ENCODE measurements at regions not wholly inside any gene's neighbourhood (a gene's known extent, or its start where the extent isn't known, plus 50 kb on each side); places are given as distances from the start of the nearest gene placed in this dataset.

DNA sequence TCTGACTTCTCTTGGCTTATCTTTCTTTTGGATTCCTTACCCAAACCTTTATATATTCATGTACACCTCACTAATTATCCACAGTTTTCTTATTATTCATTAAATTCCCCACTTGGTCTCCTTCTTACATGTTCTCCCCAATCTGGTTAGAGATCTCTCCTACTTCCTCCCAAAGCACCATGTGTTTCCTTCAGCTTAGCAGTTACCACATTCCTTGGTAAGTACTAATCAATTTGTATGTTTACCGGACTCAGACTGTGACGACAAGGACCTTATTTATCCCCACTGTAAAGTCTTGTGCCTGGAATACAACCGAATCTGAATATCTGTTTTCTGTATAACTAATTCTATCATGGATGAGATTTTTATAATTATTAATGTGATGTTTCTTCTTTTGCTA, 389.5 kb downstream of the KCNJ2 start:
- no peaks in the 10 kb centered on the region for H3K9me3 ChIP-seq
- no peaks in the 10 kb centered on the region for H3K4me1 ChIP-seq
- no peak for TF ChIP-seq POLR2A (IDR thresholded peaks at IDR 0.05)
- TF ChIP-seq, protein P1, sequence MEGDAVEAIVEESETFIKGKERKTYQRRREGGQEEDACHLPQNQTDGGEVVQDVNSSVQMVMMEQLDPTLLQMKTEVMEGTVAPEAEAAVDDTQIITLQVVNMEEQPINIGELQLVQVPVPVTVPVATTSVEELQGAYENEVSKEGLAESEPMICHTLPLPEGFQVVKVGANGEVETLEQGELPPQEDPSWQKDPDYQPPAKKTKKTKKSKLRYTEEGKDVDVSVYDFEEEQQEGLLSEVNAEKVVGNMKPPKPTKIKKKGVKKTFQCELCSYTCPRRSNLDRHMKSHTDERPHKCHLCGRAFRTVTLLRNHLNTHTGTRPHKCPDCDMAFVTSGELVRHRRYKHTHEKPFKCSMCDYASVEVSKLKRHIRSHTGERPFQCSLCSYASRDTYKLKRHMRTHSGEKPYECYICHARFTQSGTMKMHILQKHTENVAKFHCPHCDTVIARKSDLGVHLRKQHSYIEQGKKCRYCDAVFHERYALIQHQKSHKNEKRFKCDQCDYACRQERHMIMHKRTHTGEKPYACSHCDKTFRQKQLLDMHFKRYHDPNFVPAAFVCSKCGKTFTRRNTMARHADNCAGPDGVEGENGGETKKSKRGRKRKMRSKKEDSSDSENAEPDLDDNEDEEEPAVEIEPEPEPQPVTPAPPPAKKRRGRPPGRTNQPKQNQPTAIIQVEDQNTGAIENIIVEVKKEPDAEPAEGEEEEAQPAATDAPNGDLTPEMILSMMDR (IDR thresholded peaks at IDR 0.05): no peak
- H3K27ac ChIP-seq: no peak overlapping the region
- DNase-seq: no peak
- no peaks in the 10 kb centered on the region for H3K36me3 ChIP-seq
- H3K4me3 ChIP-seq: no peak overlapping the region
- H3K27me3 ChIP-seq: no peaks in the 10 kb centered on the region

DNA sequence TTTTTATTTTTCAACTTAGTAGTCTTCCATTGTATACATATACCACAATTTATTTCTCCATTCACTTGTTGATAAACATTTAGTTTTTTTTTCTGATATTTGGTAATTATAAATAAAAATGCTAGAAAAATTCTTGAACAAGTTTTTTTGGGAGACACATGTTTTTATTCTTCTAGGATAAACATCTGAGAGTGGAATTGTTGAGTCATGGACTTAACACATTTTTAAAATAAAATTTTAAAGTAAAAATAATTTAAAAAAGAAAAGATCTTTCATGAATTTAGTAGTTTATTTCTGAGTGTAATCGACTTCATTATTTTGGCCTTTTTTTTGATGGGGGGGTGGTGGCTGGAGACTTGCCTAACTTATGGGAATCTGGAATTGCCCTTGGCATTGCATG, 391.1 kb downstream of the KCNJ2 start:
- Histone ChIP-seq H3K27ac (no peak overlapping the region), H3K4me1 (no peaks in the 10 kb centered on the region), H3K9me3 (no peaks in the 10 kb centered on the region), H3K36me3 (no peaks in the 10 kb centered on the region), H3K27me3 (no peaks in the 10 kb centered on the region), H3K4me3 (no peak overlapping the region)
- DNase-seq: no peak
- TF ChIP-seq, protein P1 (IDR thresholded peaks at IDR 0.05): no peak
- no peak for TF ChIP-seq POLR2A (IDR thresholded peaks at IDR 0.05)

DNA sequence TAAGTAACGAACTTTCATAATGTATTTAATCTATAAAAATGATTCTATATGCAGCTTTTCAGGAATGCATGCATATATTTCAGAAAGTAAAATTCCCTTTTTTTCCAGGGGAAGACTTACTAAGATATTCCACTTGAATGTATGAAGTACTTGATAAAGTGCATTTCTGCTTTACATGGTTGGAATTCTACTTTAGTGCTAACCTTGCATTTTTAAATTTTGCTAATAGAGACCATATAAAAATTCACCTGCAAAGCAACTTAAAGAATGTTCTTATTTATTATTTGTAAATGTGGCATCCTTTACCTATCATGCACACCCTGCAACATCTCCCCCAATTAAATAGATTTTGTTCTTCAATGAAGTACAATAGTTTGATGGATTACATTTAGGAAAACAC, 392.8 kb downstream of the KCNJ2 start:
- Histone ChIP-seq H3K27me3 (no peaks in the 10 kb centered on the region), H3K4me1 (no peaks in the 10 kb centered on the region), H3K4me3 (no peak overlapping the region), H3K9me3 (no peaks in the 10 kb centered on the region), H3K36me3 (no peaks in the 10 kb centered on the region), H3K27ac (no peak overlapping the region)
- no peak for DNase-seq
- TF ChIP-seq, protein P1 (IDR thresholded peaks at IDR 0.05): no peak
- no peak for TF ChIP-seq POLR2A (IDR thresholded peaks at IDR 0.05)

DNA sequence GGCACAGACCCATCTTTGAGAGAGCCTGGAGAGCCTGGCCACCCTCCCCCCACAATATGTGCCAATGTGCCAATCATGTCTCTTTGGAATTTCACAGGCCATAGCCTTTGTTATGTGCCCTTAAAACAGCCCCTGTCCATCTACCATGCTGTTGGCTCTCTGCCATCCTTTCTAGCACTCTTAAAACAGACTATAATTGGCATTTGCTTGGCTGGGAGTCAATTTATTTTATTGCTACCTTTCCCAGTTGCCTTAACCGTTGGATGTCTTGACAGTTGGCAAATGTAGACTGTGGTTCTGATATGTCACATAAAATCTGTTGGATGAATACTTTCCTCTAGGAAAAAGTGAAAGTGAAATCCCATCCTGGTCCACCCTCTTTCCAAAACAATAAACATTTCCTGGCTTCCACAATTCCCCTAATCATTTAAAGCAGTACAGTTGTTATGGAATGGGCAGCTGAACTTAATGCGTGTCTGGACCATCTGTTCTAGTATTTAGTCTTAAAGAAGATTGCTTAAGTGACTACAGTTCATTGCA, 394.0 kb downstream of the KCNJ2 start:
- TF ChIP-seq, protein P1 (IDR thresholded peaks at IDR 0.05): no peak
- TF ChIP-seq POLR2A (IDR thresholded peaks at IDR 0.05): no peak
- H3K27me3 ChIP-seq: no peaks in the 10 kb centered on the region
- H3K4me1 ChIP-seq: no peaks in the 10 kb centered on the region
- DNase-seq: no peak
- H3K36me3 ChIP-seq: no peaks in the 10 kb centered on the region
- H3K9me3 ChIP-seq: no peaks in the 10 kb centered on the region
- H3K4me3 ChIP-seq: no peak overlapping the region
- no peak overlapping the region for H3K27ac ChIP-seq

DNA sequence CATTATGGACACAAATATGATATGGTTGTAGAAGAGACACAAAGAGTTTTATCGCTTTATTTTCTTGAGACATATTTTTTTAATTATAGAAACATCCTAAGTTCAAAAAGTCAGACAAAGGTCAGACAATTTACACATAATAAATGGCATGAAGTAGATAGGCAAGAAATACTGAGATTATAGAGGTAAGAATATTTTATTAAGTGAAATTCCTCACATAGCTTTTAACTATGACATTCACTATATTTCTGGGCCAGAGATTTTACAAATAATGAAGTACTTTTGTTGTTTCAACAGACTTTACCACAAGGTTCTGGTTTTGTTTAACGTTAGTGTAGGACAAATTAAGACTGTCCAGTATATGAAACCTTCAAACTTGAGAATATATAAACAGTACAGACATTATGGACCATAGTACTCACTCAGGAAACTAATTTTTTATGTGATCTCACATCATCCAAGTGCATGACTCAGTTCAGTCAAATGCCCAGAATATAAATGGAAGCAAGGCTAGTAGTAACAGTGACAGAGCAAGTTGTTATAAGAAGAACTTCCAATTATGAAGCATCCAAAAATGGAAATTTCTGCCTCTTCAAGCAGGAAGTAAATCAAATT, 394.8 kb downstream of the KCNJ2 start:
- no peaks in the 10 kb centered on the region for H3K9me3 ChIP-seq
- DNase-seq: no peak
- H3K36me3 ChIP-seq: no peaks in the 10 kb centered on the region
- no peak overlapping the region for H3K4me3 ChIP-seq
- no peak for TF ChIP-seq POLR2A (IDR thresholded peaks at IDR 0.05)
- TF ChIP-seq, protein P1 (IDR thresholded peaks at IDR 0.05): no peak
- no peaks in the 10 kb centered on the region for H3K27me3 ChIP-seq
- H3K27ac ChIP-seq: no peak overlapping the region
- H3K4me1 ChIP-seq: no peaks in the 10 kb centered on the region

All from Peyer's patch (tissue), 4 donors.